MCF 10A (cell line): ENCODE measurements at regions not wholly inside any gene's neighbourhood (a gene's known extent, or its start where the extent isn't known, plus 50 kb on each side); places are given as distances from the start of the nearest gene placed in this dataset.

ENCODE experiments used
- BruUV-seq: library from RNA; stranded (reverse); fragments of 400-500 nt; replicated peaks from 2 replicates; lab custom pipeline; 2021; lab: Mats Ljungman, UMichigan
- CTCF ChIA-PET: fragments of 300-600 bp; sonication (Branson Sonifier 250); formaldehyde crosslinking; extraction: SDS; loops from one replicate; lab custom pipeline; 2021; ENCODE audit warnings: antibody characterized with exemption, inconsistent platforms; lab: Yijun Ruan, JAX
- POLR2A ChIA-PET: fragments of 300-600, 350-650 bp; sonication (Branson Sonifier 250); formaldehyde crosslinking; extraction: SDS; loops from one replicate; lab custom pipeline; 2020; ENCODE audit warnings: antibody characterized with exemption, inconsistent platforms; lab: Yijun Ruan, JAX
- DNase-seq: peaks from one replicate; pipeline ENCODE4 v3.0.0-alpha.2; 2018; ENCODE audit not compliant: unreplicated experiment
- H3K27ac Mint-ChIP-seq: one replicate; pipeline ENCODE4 v1.8.0; 2022; ENCODE audit warnings: mild to moderate bottlenecking, low read depth, mixed read lengths; ENCODE audit not compliant: unreplicated experiment
- H3K27me3 Mint-ChIP-seq: one replicate; pipeline ENCODE4 v1.8.0; 2022; ENCODE audit warnings: mixed read lengths; ENCODE audit not compliant: insufficient read depth, unreplicated experiment
- H3K36me3 Mint-ChIP-seq: one replicate; pipeline ENCODE4 v1.8.0; 2022; ENCODE audit warnings: mild to moderate bottlenecking, moderate library complexity, mixed read lengths; ENCODE audit not compliant: insufficient read depth, unreplicated experiment
- H3K4me1 Mint-ChIP-seq: one replicate; pipeline ENCODE4 v1.8.0; 2022; ENCODE audit warnings: mixed read lengths; ENCODE audit not compliant: insufficient read depth, unreplicated experiment
- H3K4me3 Mint-ChIP-seq: one replicate; pipeline ENCODE4 v1.8.0; 2022; ENCODE audit warnings: mild to moderate bottlenecking, moderate library complexity, mixed read lengths; ENCODE audit not compliant: unreplicated experiment
- H3K9me3 Mint-ChIP-seq: one replicate; pipeline ENCODE4 v1.8.0; 2022; ENCODE audit warnings: mixed read lengths; ENCODE audit not compliant: unreplicated experiment
- intact Hi-C: fragments of 100-400 bp; cut with micrococcal nuclease; formaldehyde crosslinking; loops from 2 replicates; pipeline ENCODE4 v1.14.1; 2022
- TF ChIP-seq, protein P1 (sequence below): fragments of 200-600 bp; IDR thresholded peaks from one replicate; pipeline ENCODE4 v1.8.0; 2022; ENCODE audit warnings: antibody characterized with exemption, mild to moderate bottlenecking; ENCODE audit not compliant: unreplicated experiment

DNA sequence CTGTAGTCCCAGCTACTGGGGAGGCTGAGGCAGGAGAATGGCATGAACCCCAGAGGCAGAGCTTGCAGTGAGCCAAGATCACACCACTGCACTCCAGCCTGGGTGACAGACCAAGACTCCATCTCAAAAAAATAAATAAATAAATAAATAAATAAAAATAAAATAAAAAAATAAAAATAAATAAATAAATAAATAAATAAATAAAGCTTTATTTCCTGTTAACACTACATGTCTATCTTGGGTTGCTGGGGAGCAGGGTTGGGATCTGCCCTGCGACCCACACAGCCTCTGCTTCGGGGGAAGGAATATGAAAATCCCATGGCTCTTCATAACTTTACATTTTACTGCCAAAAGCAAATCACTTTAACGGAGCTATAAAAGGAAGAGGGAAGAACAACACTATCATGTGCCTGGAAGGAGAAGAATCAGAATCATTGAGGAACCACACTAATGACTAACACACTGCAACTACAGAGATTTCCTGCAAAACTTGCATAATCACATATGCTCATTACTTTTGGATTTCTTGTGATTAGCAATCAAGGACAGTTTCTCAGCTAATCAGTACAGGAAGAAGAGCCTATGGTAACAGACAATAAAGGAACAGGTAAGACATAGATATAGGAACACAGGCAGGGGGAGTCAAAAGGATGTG is 72.8 kb upstream of the CD55 start:
- Mint-ChIP-seq H3K4me1 (peaks cover 12% of the 10 kb centered on the region), H3K27me3 (no peaks in the 10 kb centered on the region), H3K9me3 (peaks cover 11% of the 10 kb centered on the region), H3K36me3 (peaks cover 5% of the 10 kb centered on the region), H3K27ac (no peak overlapping the region), H3K4me3 (no peak overlapping the region)
- intact Hi-C loops = no loop called here
- DNase-seq = peak; percentile 55
- ChIA-PET POLR2A (interaction anchor here (0.8 to 1.5 kb wide), 3 partner anchors 8 to 61 kb away, joined by 3 to 4 read pairs (median 3); no protein-coding TSS in a partner anchor), CTCF (interaction anchor here (0.6 kb wide), 1 partner anchor 56 kb away, joined by 3 read pairs; no protein-coding TSS in a partner anchor)
- TF ChIP-seq, protein P1, sequence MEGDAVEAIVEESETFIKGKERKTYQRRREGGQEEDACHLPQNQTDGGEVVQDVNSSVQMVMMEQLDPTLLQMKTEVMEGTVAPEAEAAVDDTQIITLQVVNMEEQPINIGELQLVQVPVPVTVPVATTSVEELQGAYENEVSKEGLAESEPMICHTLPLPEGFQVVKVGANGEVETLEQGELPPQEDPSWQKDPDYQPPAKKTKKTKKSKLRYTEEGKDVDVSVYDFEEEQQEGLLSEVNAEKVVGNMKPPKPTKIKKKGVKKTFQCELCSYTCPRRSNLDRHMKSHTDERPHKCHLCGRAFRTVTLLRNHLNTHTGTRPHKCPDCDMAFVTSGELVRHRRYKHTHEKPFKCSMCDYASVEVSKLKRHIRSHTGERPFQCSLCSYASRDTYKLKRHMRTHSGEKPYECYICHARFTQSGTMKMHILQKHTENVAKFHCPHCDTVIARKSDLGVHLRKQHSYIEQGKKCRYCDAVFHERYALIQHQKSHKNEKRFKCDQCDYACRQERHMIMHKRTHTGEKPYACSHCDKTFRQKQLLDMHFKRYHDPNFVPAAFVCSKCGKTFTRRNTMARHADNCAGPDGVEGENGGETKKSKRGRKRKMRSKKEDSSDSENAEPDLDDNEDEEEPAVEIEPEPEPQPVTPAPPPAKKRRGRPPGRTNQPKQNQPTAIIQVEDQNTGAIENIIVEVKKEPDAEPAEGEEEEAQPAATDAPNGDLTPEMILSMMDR = no peak
- no TSS peak for BruUV-seq

DNA sequence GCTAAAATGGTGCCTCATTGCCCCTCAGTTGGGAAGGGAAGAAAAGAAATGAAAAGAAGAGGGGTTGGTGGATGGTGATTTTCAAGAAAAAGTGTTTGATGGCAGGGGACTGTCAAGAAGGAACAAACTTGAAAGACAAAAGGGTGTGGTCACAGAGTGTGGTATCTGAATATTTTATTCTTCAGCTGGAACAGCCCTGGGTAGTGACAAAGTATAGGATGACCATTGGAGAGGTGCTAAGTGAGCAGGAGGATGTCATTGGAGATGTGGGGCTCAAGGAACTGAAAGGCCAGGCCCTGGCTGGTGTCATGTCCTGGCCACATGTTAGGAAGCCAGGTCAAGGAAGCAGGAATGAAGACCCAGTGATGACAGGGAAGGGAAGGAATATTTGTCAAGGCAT is 71.0 kb upstream of the CD55 start:
- Mint-ChIP-seq H3K27me3 (no peaks in the 10 kb centered on the region), H3K4me3 (no peak overlapping the region), H3K36me3 (peaks cover 5% of the 10 kb centered on the region), H3K9me3 (peaks cover 16% of the 10 kb centered on the region), H3K27ac (no peak overlapping the region), H3K4me1 (peaks cover 12% of the 10 kb centered on the region)
- ChIA-PET POLR2A (no interaction called here), CTCF (no interaction called here)
- BruUV-seq = no TSS peak
- no peak for DNase-seq
- TF ChIP-seq, protein P1 = no peak
- intact Hi-C loops = no loop called here

DNA sequence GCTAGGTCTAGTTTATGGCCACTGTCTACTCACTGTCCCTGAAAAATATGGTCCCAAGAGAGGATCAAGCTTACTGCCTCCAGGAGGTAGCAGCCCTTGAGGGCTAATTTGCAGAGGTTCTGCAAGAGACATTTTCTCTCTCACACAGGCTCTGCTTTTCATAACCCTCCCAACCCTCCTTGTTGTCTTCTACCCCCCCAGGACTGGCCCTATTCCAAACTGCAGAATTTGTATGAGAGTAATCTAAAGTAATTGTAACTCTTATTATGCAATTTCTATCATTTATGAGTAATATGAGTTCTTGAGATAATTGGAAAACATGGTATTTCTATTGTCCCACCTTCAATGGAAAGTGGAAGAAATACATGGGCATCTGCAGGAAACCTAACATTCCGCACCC is 70.4 kb upstream of the CD55 start:
- peak; percentile 19 for DNase-seq
- BruUV-seq = no TSS peak
- Mint-ChIP-seq H3K4me1 (peaks cover 12% of the 10 kb centered on the region), H3K36me3 (peaks cover 5% of the 10 kb centered on the region), H3K4me3 (no peak overlapping the region), H3K27me3 (no peaks in the 10 kb centered on the region), H3K27ac (no peak overlapping the region), H3K9me3 (peaks cover 18% of the 10 kb centered on the region)
- TF ChIP-seq, protein P1 = no peak
- ChIA-PET CTCF (interaction anchor here (0.6 to 1.0 kb wide), 2 partner anchors 155 to 647 kb away, joined by 3 to 4 read pairs; no protein-coding TSS in a partner anchor), POLR2A (interaction anchor here (0.7 to 1.1 kb wide), 3 partner anchors 8 to 71 kb away, joined by 3 read pairs; no protein-coding TSS in a partner anchor)
- intact Hi-C loops = no loop called here

DNA sequence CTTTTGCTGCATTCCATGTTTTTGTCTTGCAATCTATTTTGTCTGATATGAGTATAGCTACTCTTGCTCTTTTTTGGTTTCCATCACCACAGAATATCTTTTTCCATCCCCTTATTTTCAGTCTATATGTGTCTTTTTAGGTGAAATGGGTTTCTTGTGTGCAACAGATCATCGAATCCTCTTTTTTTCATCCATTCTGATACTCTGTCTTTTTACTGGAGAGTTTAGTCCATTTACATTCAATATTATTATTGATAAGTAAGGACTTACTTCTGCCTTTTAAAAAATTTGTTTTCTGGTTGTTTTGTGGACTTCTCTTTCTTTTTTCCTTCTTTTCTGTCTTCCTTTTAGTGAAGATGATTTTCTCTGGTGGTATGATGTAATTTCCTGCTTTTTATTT is 64.6 kb upstream of the CD55 start:
- DNase-seq = no peak
- H3K9me3 Mint-ChIP-seq = peaks cover 39% of the 10 kb centered on the region
- intact Hi-C loops = no loop called here
- CTCF ChIA-PET = no interaction called here
- no peaks in the 10 kb centered on the region for H3K27me3 Mint-ChIP-seq
- H3K27ac Mint-ChIP-seq = no peak overlapping the region
- H3K4me3 Mint-ChIP-seq = no peak overlapping the region
- no peaks in the 10 kb centered on the region for H3K4me1 Mint-ChIP-seq
- no peaks in the 10 kb centered on the region for H3K36me3 Mint-ChIP-seq
- TF ChIP-seq, protein P1 = no peak
- BruUV-seq = no TSS peak
- POLR2A ChIA-PET = interaction anchor here (0.6 to 1.7 kb wide), 3 partner anchors 8 to 156 kb away, joined by 3 to 4 read pairs (median 3); no protein-coding TSS in a partner anchor
